GM18502 (cell line): ENCODE measurements at regions not wholly inside any gene's neighbourhood (a gene's known extent, or its start where the extent isn't known, plus 50 kb on each side); places are given as distances from the start of the nearest gene placed in this dataset.

ENCODE experiments used
- ATAC-seq: cut with Tn5 transposase; IDR thresholded peaks from one replicate; pipeline ENCODE4 v1.9.1; 2021; ENCODE audit warnings: mild to moderate bottlenecking; ENCODE audit not compliant: unreplicated experiment, poor library complexity

- ATAC-seq, result no peak
Measured at GRCh38 chr6:8679823-8680222, 244.5 kb upstream of the SLC35B3 start.

GRCh38 chr6:8678466-8678865 lies 243.1 kb upstream of the SLC35B3 start:
- ATAC-seq, result no peak

GRCh38 chr6:8674126-8674525 lies 238.8 kb upstream of the SLC35B3 start:
- ATAC-seq, result peak; percentile 52

GRCh38 chr6:8672882-8673281 lies 237.5 kb upstream of the SLC35B3 start:
- ATAC-seq, result no peak

- no peak for ATAC-seq
Measured at GRCh38 chr6:8670792-8671191, 235.4 kb upstream of the SLC35B3 start.

- no peak for ATAC-seq
Measured at GRCh38 chr6:8664700-8665099, 229.4 kb upstream of the SLC35B3 start.

- ATAC-seq, result no peak
Measured at GRCh38 chr6:8664070-8664469, 228.7 kb upstream of the SLC35B3 start.

GRCh38 chr6:8659404-8660189 lies 224.3 kb upstream of the SLC35B3 start:
- ATAC-seq, result no peak

- ATAC-seq, result no peak
Measured at GRCh38 chr6:8658416-8658815, 223.1 kb upstream of the SLC35B3 start.

GRCh38 chr6:8657522-8657921 lies 222.2 kb upstream of the SLC35B3 start:
- ATAC-seq, result no peak

GRCh38 chr6:8655670-8656454 lies 220.5 kb upstream of the SLC35B3 start:
- no peak for ATAC-seq

GRCh38 chr6:8652710-8653109 lies 217.4 kb upstream of the SLC35B3 start:
- no peak for ATAC-seq

GRCh38 chr6:8651998-8652397 lies 216.7 kb upstream of the SLC35B3 start:
- ATAC-seq, result no peak

- ATAC-seq, result no peak
Measured at GRCh38 chr6:8645212-8645611, 209.9 kb upstream of the SLC35B3 start.

GRCh38 chr6:8644306-8644705 lies 209.0 kb upstream of the SLC35B3 start:
- no peak for ATAC-seq

GRCh38 chr6:8642854-8643253 lies 207.5 kb upstream of the SLC35B3 start:
- ATAC-seq, result no peak

- ATAC-seq, result no peak
Measured at GRCh38 chr6:8642131-8642530, 206.8 kb upstream of the SLC35B3 start.

GRCh38 chr6:8639928-8640649 lies 204.7 kb upstream of the SLC35B3 start:
- no peak for ATAC-seq

GRCh38 chr6:8637896-8638597 lies 202.7 kb upstream of the SLC35B3 start:
- no peak for ATAC-seq

GRCh38 chr6:8633762-8634161 lies 198.4 kb upstream of the SLC35B3 start:
- ATAC-seq, result no peak
